ENCODE measurements at regions not wholly inside any gene's neighbourhood (a gene's known extent, or its start where the extent isn't known, plus 50 kb on each side); places are given as distances from the start of the nearest gene placed in this dataset.

DNA sequence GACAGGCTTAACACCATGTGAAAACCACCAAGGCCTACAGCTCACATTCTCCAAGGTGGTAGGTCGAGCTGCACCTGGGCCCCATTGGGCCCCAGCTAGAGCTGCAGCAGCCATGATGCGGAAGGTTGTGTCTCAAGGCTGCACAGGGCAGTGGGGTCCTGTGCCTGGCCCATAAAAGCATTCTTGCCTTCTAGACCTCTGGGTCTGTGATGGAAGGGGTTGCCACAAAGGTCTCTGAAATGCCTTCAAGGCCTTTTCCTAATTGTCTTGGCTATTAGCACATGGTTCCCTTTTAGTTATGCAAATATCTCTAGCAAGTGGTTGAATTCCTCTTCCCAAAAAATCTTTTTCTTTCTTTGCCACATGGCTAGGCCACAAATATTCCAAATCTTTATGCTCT is 52.5 kb upstream of the C11orf58 start:
- no peak for DNase-seq

DNA sequence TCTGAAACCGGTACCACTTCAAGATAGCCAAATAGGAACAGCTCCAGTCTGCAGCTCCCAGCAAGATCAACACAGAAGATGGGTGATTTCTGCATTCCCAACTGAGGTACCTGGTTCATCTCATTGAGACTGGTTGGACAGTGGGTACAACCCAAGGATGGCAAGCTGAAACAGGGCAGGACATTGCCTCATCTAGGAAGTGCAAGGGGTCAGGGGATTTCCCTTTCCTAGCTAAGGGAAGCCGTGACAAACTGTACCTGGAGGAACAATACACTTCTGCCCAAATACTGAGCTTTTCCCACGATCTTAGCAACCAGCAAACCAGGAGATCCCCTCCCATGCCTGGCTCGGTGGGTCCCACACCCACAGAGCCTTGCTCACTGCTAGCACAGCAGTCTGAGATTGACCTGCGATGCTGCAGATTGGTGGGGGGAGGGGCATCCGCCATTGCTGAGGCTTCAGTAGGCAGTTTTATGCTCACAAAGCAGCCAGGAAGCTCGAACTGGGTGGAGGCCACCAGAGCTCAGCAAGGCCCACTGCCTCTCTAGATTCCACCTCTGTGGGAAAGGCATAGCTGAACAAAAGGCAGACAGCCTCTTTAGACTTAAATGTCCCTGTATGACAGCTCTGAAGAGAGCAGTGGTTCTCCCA is 59.9 kb upstream of the C11orf58 start:
- DNase-seq = no peak

DNA sequence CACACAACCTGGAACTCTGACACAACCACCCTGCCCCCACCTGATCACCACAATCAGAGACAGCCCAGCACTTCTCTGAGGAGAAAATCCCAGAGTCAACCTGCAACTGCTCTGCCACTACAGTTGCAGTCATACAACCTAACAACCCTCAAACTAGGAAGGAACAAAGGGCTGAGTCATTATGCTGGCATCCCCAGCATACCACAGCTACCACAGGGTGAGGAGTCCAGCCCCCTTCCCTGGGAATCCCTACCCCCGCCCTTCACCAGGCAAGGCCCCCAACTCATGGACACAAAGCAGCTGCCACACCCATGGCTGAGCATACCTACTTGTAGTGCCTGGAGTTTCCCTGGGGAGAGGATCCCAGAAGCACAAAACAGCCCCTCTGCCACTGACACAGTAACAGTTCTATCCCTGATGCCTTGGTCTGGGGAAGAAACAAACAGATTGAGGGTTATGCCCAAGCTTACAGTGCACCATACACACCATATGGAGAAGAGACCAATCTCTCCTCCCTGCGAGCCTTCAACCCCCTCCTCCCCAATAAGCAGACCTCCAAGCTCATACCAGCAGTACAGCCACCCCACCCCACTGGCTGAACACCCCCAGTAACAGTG is 68.5 kb upstream of the C11orf58 start:
- no peak for DNase-seq

DNA sequence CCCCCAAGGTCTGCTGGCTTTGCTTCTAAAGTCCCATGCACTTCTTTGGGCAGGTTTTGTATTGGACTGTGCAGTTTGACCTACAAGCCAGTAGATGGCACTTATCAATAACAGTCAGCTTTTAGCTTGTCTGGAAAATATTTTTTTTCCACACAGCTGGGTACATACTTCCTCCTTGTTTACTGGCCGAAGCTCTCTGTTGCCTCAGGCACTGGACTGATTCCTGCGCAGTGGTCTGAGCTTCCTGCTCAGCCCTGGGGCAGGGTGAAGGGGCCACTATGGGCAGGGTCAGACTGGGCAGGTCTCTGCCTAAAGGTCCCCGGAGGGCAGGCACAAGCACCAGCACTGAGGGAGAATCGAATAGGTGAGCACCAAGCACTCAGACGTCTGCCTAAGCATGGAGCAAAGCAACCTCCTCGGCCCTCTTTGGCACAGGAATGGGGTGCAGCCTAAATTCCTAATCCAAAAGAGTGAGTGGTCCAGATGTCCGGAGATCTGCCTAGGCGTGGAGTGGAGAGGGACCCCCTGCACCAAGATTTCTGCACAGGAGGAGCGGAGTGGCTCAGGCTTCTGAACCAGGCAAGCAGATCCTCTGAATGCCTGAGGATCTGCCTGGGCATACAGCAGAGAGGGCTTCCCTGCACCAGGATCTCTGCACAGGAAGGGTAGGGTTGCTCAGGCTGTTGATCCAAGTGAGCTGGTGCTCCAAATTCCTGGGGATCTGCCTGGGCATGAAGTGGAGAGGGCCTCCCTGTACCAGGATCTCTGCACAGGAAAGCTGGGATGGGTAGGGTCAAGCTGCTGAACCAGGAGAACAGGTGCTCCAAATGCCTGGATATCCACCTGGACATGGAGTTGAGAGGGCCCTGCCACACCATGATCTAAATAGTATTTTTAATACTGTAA is 105.9 kb upstream of the C11orf58 start:
- no peak for DNase-seq

DNA sequence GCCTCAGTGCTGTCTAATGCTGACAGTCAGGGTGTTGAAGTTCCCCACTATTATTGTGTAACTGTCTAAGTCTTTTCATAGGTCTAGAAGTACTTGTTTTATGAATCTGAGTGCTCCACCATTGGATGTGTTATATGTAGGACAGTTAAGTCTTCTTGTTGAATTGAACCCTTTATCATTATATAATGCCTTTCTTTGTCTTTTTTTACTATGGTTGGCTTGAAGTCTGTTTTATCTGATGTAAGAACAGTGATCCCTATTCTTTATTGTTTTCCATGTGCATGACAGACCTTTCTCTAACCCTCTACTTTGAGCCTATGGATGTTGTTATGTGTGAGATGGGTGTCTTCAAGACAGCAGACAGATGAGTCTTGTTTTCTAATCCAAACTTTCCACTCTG is 107.8 kb upstream of the C11orf58 start:
- no peak for DNase-seq

DNA sequence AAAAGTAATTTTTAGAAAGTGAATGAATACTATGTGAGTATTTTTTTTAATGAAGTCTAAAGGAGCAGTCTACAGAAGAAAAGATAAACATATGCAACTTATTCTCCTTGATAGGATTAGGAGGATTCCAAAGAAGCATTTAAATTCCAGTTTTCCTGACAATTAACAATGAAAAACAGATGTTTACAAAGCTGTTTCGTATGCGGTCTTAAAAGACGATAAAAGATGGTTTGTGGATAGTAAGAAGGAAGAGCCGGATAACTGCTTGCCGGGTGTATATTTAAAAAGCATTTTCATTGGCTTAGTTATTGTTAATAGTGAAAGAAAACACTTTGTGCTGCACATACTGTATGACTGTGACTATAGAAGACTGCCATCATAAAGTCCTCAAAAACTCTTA is 120.0 kb upstream of the C11orf58 start:
- no peak for DNase-seq

DNA sequence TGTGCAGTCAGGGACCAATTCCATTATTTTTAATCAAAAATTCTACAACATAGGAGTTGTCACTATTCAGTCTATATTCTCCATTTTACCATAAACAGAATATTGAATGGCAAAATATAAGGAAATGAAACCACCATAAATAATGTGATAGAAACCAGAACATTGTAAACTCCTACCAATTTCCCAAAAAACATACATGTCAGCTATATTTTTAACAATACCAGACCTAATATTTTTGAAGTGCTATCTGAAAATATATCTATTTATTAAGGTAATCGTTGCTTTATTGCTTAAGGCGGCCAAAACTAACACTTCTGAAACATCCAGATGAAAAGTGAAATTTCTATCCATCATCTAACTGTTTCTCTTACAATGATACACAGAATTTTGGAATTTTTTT is 123.0 kb upstream of the C11orf58 start:
- no peak for DNase-seq

DNA sequence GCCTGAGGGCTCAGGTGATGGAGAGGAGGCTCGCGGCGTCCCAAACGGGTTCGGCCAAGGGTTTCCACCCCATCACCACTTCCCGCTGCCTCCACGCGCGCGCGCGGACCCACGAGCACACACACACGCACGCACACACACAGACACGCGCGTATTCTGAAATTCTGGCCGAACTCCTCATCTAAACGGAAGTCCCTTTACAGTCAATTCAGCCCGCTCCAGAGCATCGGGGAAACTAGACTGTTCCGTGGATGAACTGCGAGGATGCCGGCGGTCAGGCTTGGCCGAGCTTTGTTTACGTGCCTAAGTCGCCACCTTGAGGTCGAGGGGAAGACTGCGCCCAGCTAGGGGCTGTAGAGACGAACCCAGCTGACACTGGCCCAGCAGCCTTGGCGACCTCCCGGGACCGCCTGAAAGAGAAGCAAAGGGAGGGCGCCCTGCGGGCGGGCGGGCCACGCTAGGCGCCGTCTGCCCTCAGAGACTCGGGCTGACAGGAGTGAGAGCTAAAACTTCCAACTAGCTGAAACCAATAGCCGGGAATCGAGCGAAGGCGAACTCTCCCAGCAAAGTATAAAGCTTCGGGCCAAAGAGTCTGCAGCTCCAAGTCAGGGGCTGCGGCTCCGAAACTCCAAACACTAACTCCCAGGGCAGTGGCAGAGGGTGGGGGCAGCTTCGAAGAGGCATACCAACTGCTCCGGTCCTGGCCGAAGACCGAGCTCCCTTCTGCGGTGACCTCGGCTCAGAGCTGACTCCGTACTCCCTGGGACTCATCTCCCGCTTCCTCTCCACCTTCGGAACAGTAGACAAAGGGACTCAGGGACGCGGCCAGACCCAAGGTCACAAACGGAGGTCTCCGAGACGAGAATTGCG is 124.7 kb upstream of the C11orf58 start:
- peak; percentile 92 for DNase-seq

DNA sequence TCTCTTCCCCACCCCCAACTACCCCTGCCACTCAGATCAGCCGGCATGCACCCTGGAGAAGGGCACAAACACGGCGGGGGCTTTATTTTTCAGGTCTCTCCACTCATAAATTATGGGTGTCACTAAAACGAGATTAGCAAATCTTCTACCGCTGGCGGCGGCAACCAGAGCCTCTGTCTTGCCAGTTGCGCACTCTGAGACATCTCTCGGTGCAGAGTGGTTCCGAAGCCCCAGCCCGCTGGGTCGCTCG is 125.3 kb upstream of the C11orf58 start:
- DNase-seq = no peak

DNA sequence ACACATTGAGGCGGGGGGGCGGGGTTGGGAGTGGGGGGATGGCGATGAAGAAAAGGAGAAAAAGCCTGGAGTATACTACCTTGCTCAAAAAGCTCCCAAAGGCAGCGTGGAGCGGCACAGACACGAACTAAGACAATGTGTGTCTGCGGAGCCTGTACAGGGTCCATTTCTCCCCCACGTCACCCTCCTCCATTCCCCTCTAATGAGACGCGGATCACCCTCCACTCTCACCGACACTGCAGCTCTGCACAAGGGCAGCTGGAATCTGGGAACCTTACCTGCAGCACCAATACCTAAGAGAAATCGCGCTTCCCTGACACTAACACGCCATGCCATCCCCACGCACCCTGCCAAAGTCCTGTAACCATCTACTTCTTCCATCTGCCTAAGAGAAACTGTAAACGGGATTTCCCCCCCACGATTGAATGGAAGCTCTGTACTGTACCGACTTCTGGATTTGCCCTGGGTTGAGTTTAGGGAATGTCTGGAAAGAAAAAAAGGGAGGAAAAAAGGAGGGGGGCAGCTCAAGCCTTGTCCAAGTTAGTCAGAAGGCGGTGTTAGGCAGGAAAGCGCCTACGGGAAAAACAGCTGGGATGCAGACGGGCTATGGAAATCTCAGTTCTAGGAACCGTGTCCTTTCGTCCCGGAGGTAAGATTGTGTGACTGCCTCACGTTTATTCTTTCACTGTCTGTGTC is 125.7 kb upstream of the C11orf58 start:
- peak; percentile 75 for DNase-seq

DNA sequence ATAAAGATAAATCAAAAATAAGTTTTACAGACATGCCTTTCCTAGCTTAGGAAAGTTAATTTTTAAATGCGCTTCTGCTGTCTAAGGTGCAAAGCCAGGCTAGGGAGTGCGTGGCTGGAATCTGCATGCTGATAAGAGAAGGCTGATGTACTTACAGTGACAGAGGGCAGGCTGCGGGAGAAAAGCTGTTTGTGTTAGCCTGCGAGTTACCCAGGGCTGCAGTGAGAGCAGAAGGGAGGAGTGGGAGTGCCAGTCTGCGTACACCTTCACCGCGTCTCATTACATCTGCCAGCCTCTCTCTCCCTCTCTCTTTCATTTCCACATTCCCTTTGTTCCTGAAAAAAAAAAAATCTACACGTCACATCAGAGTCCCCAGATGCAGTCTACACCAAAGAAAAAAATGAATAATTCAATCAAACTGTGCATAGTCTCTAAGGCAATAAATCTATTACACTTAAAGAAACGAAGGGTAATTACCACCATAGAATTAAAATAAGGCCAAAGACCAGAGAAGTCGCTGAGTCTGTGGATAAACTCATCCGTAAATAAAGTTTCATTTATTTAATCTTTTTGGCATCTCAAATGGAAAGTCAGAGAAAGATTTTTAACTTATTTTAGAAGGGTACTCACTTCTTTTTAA is 126.4 kb upstream of the C11orf58 start:
- peak; percentile 72 for DNase-seq

DNA sequence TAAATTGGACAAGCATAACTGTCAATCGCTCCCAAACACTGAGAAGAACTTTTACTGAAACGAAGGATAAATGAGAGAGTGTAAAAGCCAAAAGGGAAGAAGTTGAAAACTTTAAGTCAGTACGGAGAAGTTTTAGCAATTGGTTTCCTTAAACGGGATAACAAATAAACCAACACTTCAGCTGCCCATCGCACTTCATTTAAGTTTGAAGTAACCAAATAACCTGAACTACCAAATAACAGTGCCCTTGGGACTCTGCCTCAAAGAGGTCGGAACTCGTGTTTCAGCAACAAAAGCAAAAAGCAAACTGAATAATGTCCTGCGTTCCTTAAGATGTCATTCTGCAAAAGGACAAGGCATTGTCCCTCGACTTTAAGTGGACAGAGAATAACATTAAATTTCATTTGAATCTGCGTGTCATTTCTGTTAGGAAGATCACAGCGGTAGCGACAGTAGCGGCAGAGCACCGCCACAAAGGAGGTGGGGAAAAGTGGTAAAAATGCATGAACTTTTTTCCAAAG is 127.0 kb upstream of the C11orf58 start:
- peak; percentile 53 for DNase-seq

DNA sequence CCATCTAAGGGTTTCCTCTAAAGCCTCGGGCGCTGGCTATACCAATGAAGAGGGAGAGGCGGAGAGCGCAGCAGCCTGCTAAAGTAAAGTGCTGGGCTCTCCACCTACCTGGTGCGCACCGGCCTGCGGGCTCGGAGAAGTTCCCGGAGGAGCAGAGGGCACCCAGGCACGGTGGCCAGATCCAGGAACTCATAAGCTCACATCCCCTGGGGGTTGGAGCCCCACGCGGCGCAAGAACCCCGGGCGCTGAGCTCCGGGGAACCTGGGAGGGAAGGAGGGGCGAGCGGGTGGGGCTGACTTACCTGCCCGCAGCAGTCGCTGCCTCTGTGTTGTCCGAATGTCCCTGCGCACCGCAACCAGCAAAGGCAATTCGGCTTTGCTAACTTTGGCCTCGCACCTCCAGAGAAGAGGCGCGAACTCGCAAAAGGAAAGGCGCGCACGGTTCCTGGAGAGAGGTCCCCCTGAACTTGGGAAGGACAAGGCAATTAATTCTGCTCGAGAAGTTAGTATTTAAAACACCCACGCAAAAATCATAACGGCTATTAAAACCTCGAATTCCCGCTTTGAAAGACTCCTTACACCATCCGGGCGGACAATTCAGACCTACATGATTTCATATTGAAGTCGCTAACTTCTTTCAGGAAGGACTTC is 127.6 kb upstream of the C11orf58 start:
- peak; percentile 59 for DNase-seq

DNA sequence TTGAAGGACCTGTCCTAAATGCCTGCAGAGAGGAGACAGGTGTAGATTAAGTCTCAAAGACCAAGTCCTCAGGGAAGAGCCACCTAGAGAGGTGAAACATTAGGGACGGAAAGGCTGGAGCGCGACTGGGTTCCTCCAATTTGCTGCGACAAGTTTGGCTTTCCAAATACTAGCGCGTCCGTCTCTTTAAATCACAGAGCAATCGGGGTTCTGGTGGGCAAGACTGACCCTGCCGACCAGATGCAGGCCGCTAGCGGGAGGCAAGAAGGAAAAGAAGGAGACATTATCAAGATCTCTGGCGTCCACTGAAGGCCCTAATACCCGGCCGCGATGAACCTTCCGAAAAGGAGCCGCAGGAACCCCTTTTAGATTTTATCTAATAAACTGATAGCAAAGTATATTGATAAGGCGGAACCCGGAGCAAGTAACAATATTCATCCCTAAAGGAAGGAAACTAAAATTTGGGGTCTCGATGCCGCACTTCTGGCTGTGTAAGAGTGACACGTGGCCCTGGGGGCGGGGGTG is 128.2 kb upstream of the C11orf58 start:
- no peak for DNase-seq

DNA sequence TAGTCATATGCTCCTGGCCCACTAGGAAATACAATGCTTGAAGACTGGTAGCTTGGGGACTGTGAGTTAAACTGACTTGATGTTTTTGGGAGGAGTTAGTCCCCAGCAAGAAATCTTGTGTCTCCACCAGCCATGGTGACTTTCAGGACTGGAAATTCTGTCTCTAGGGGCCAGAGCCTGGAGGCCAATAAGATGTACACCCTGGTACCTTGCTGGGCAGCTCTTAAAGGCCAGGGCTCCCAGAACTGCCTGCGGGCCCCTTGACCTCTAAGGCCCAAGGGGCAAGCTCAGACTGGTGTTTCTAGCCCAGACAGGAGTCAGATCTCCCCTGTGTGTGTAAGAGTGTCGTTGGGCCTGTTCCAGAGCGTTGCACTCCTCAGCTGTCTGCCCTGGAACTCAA is 128.7 kb upstream of the C11orf58 start:
- no peak for DNase-seq

DNA sequence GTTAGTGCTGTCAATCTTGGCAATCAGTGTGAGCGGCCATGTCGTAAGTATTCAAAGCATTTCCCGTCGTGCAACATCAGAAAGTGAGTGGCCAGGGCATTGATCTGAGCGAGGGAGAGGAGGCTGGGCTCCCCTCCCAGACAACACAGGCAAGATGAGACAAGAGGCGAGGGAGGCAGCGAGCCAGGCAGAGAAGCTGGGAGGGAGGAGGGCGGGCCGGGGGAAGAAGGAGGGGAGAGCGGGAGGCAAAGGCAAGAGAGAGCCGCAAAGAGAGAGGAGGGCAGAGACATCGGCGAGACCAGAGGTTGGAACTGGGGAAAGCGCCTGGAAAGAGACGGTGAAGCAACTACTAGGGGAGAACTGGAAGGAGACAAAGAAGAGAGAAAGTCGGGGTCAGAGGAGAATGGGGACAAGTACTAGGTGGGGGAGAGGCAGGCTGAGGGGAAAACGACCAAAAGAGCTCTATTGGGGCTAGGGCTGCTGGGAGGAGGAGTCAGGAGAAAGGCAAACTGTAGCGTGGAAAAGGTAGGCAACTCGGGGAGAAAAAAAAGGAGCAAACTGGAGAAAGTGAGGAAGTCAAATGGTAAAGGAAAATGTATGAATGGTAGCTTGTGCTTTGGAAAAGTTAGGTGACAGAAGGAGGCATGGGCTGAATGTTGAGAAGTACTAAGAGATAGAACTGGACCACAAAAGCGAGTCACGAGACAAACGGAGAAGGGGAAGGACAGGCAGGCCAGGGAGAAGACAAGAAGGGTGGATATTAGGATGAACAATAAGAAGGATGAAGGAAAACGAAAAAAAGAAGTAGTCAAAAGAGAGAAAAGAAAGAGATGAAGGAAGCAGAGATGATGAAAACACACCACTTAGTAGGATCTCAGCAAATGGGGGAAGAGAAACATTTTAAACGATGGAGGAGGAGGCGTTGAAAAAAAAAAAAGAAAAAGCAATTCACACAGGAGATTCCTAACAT is 130.5 kb upstream of the C11orf58 start:
- DNase-seq = no peak

DNA sequence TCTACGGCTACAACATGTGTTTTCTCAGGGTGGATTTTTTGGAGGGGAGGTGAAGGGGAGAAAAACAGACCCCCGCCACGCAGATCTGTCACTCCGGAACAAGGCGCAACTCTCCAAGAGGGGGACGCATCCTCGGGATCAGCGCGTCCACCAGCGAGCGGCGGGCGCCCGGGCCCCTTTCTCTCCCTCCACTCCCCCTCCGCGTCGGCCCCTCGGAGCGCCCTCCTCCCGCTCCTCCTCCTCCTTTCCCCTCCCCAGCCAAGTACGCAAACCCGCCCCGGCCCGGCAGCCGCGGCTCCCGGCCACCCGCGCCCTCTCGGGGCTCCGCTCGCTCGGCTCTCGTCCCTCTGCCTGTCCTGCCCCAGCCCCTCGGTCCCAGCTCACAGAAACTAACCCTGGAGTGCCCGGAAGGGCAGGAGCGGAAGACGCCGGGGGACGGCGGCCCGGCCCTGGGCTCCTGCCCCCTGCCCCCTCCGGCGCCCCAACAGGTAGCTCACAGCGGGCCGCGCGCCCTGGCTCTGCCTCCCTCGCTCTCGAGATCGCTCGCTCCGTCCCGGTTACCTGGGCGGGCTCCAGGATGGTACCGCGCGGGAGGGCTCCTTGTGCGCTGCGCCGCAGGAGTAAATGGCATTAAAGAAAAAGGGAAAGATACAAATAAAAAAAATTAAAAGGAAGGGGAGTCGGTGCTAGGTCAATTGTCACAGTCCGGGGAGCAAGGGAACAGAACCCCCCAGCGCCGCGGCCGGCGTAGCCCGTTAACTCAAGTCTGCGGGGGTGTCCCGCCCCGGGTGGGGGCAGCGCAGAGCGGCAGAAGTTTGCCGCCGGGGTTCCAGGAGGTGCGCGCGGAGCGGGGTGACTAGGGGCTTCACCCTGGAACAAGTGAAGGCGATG is 131.4 kb upstream of the C11orf58 start:
- DNase-seq = peak; percentile 90

Measured in right kidney (tissue), 1 donor.